ENCODE measurements at regions not wholly inside any gene's neighbourhood (a gene's known extent, or its start where the extent isn't known, plus 50 kb on each side); places are given as distances from the start of the nearest gene placed in this dataset.

- Mint-ChIP-seq H3K36me3 (ENCODE audit: low read depth) (no peaks in the 10 kb centered on the region), H3K27ac (no peak overlapping the region), H3K27me3 (ENCODE audit: insufficient read depth, low read depth, poor library complexity) (no peaks in the 10 kb centered on the region), H3K4me1 (no peaks in the 10 kb centered on the region), H3K4me3 (no peak overlapping the region), H3K9me3 (peaks cover 3% of the 10 kb centered on the region; the same call in 2 of the 3 replicates)
- Histone ChIP-seq H4K20me1 (replicated peaks; ENCODE audit: insufficient read depth) (no peaks in the 10 kb centered on the region), H3K4me1 (ENCODE audit: insufficient read depth) (no peaks in the 10 kb centered on the region), H2AFZ (no peak overlapping the region), H3K4me3 (no peak overlapping the region), H3K36me3 (ENCODE audit: insufficient read depth) (no peaks in the 10 kb centered on the region), H3F3A (replicated peaks; ENCODE audit: low read depth) (no peaks in the 10 kb centered on the region), H3K27ac (ENCODE audit: low read depth) (no peak overlapping the region), H3K79me2 (replicated peaks; ENCODE audit: insufficient read depth) (no peaks in the 10 kb centered on the region), H3K9me2 (ENCODE audit: insufficient read depth) (peaks cover 12% of the 10 kb centered on the region), H3K27me3 (ENCODE audit: insufficient read depth) (no peaks in the 10 kb centered on the region), H3K4me2 (no peak overlapping the region)
- no peak for ATAC-seq
- DNase-seq (ENCODE audit: low spot score) = no peak
- TF ChIP-seq JUNB (IDR thresholded peaks at IDR 0.05; ENCODE audit: unreplicated experiment) = no peak
- no peak for TF ChIP-seq EZH2phosphoT487 (IDR thresholded peaks at IDR 0.05; ENCODE audit: unreplicated experiment)
Measured at GRCh38 chr14:53517270-53517960, 364.3 kb upstream of the DDHD1 start.

GRCh38 chr14:53516261-53516774 is 363.2 kb upstream of the DDHD1 start:
- H4K20me1 ChIP-seq (replicated peaks; ENCODE audit: insufficient read depth) = no peaks in the 10 kb centered on the region
- ATAC-seq (no peak), DNase-seq (ENCODE audit: low spot score) (no peak)
- H3K4me3 Mint-ChIP-seq = no peak overlapping the region
- H3K36me3 Mint-ChIP-seq (ENCODE audit: low read depth) = no peaks in the 10 kb centered on the region
- no peaks in the 10 kb centered on the region for H3K27me3 Mint-ChIP-seq (ENCODE audit: insufficient read depth, low read depth, poor library complexity)
- H3K27ac ChIP-seq (ENCODE audit: low read depth) = no peak overlapping the region
- H3K4me1 ChIP-seq (ENCODE audit: insufficient read depth) = no peaks in the 10 kb centered on the region
- H3K4me2 ChIP-seq = no peak overlapping the region
- H3K79me2 ChIP-seq (replicated peaks; ENCODE audit: insufficient read depth) = no peaks in the 10 kb centered on the region
- no peak overlapping the region for H3K4me3 ChIP-seq
- no peaks in the 10 kb centered on the region for H3K27me3 ChIP-seq (ENCODE audit: insufficient read depth)
- H3F3A ChIP-seq (replicated peaks; ENCODE audit: low read depth) = no peaks in the 10 kb centered on the region
- H3K4me1 Mint-ChIP-seq = no peaks in the 10 kb centered on the region
- H3K9me2 ChIP-seq (ENCODE audit: insufficient read depth) = peaks cover 12% of the 10 kb centered on the region
- no peaks in the 10 kb centered on the region for H3K36me3 ChIP-seq (ENCODE audit: insufficient read depth)
- no peak for TF ChIP-seq ZNF331 (CRISPR knock-in tag; IDR thresholded peaks at IDR 0.05; ENCODE audit: low read depth)
- TF ChIP-seq STAT1 (IDR thresholded peaks at IDR 0.05; ENCODE audit: unreplicated experiment) = no peak
- TF ChIP-seq ZNF462 (CRISPR knock-in tag; IDR thresholded peaks at IDR 0.05) = no peak
- no peak for TF ChIP-seq NANOG (IDR thresholded peaks at IDR 0.05; ENCODE audit: borderline replicate concordance)
- no peak for TF ChIP-seq POLR2AphosphoS5 (IDR thresholded peaks at IDR 0.05; ENCODE audit: low read depth)
- TF ChIP-seq CTCF (conservative IDR thresholded peaks at IDR 0.05; ENCODE audit: low read depth in 2 of 2) = no peak
- TF ChIP-seq, protein P1, sequence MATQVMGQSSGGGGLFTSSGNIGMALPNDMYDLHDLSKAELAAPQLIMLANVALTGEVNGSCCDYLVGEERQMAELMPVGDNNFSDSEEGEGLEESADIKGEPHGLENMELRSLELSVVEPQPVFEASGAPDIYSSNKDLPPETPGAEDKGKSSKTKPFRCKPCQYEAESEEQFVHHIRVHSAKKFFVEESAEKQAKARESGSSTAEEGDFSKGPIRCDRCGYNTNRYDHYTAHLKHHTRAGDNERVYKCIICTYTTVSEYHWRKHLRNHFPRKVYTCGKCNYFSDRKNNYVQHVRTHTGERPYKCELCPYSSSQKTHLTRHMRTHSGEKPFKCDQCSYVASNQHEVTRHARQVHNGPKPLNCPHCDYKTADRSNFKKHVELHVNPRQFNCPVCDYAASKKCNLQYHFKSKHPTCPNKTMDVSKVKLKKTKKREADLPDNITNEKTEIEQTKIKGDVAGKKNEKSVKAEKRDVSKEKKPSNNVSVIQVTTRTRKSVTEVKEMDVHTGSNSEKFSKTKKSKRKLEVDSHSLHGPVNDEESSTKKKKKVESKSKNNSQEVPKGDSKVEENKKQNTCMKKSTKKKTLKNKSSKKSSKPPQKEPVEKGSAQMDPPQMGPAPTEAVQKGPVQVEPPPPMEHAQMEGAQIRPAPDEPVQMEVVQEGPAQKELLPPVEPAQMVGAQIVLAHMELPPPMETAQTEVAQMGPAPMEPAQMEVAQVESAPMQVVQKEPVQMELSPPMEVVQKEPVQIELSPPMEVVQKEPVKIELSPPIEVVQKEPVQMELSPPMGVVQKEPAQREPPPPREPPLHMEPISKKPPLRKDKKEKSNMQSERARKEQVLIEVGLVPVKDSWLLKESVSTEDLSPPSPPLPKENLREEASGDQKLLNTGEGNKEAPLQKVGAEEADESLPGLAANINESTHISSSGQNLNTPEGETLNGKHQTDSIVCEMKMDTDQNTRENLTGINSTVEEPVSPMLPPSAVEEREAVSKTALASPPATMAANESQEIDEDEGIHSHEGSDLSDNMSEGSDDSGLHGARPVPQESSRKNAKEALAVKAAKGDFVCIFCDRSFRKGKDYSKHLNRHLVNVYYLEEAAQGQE (IDR thresholded peaks at IDR 0.05; ENCODE audit: unreplicated experiment) = no peak
- no peak for TF ChIP-seq EZH2 (IDR thresholded peaks at IDR 0.05; ENCODE audit: low read depth, unreplicated experiment)
- no peak overlapping the region for H2AFZ ChIP-seq
- no peak overlapping the region for H3K27ac Mint-ChIP-seq
- H3K9me3 Mint-ChIP-seq = no peaks in the 10 kb centered on the region

All from GM23338 (cell line).